GM21723 (cell line): ENCODE measurements at regions not wholly inside any gene's neighbourhood (a gene's known extent, or its start where the extent isn't known, plus 50 kb on each side); places are given as distances from the start of the nearest gene placed in this dataset.

Experiments
- ATAC-seq: cut with Tn5 transposase; IDR thresholded peaks from one replicate; pipeline ENCODE4 v1.9.1; 2021; ENCODE audit warnings: mild to moderate bottlenecking, moderate library complexity; ENCODE audit not compliant: unreplicated experiment

GRCh38 chr12:83199069-83199468 is 512.4 kb downstream of the TMTC2 start:
- no peak for ATAC-seq

- no peak for ATAC-seq
Measured at GRCh38 chr12:83198291-83199015, 511.7 kb downstream of the TMTC2 start.

- no peak for ATAC-seq
Measured at GRCh38 chr12:83197483-83197914, 510.8 kb downstream of the TMTC2 start.

- no peak for ATAC-seq
Measured at GRCh38 chr12:83196694-83197350, 510.1 kb downstream of the TMTC2 start.

GRCh38 chr12:83190631-83191390 is 504.1 kb downstream of the TMTC2 start:
- no peak for ATAC-seq

GRCh38 chr12:83186419-83186818 is 499.7 kb downstream of the TMTC2 start:
- no peak for ATAC-seq

GRCh38 chr12:83185241-83185640 is 498.5 kb downstream of the TMTC2 start:
- no peak for ATAC-seq
